Endothelial cell of umbilical vein (primary cell): ENCODE measurements at regions not wholly inside any gene's neighbourhood (a gene's known extent, or its start where the extent isn't known, plus 50 kb on each side); places are given as distances from the start of the nearest gene placed in this dataset.

Source experiments
- BruUV-seq: library from RNA; stranded (reverse); fragments of 400-500 nt; replicated peaks from 2 replicates; lab custom pipeline; 2021; lab: Mats Ljungman, UMichigan
- CTCF ChIA-PET: fragments of 300-600, 350-600 bp; sonication (Branson Sonifier 250); formaldehyde crosslinking; loops from one replicate; lab custom pipeline; 2021; ENCODE audit warnings: antibody characterized with exemption, inconsistent platforms; lab: Charles Lee
- POLR2A ChIA-PET: fragments of 300-600, 350-600 bp; sonication (Branson Sonifier 250); formaldehyde crosslinking; loops from one replicate; lab custom pipeline; 2021; ENCODE audit warnings: antibody characterized with exemption, inconsistent platforms; lab: Charles Lee
- DNase-seq: peaks from one replicate; pipeline ENCODE4 v3.0.0-alpha.2; 2011; ENCODE audit warnings: low read depth, low spot score
- FAIRE-seq: peaks from 2 replicates; lab custom pipeline; 2011; peaks lifted over from hg19 to GRCh38; lab: Jason Lieb, UNC
- H2AFZ ChIP-seq: 2 replicates; pipeline ENCODE4 v1.6.0; 2012; ENCODE audit warnings: low read depth, low read length, control low read depth, inconsistent platforms
- H3K27ac ChIP-seq: 2 replicates; pipeline ENCODE4 v1.5.1; 2011; ENCODE audit warnings: low read depth, mild to moderate bottlenecking, control low read depth, low read length, moderate library complexity; ENCODE audit not compliant: insufficient read depth
- H3K27me3 ChIP-seq, 2 experiments: 2 replicates each; pipeline versions ENCODE4 v1.6.0 to v1.6.1; 2011; ENCODE audit warnings: low read length in 2 of 2, mixed read lengths in 1 of 2; ENCODE audit not compliant: control insufficient read depth in 2 of 2, insufficient read depth in 2 of 2
- H3K36me3 ChIP-seq, 2 experiments: 2 replicates in 1 of 2; 3 replicates in 1 of 2; pipeline ENCODE4 v1.5.1; 2011; ENCODE audit warnings: low read length in 2 of 2, mild to moderate bottlenecking in 1 of 2, moderate library complexity in 1 of 2; ENCODE audit not compliant: control insufficient read depth in 2 of 2, insufficient read depth in 2 of 2; ENCODE audit errors: extremely low read depth in 1 of 2
- H3K4me1 ChIP-seq: 3 replicates; pipeline ENCODE4 v1.5.1; 2011; ENCODE audit warnings: mild to moderate bottlenecking, low read length; ENCODE audit not compliant: control insufficient read depth, insufficient read depth; ENCODE audit errors: extremely low read depth
- H3K4me2 ChIP-seq: 2 replicates; pipeline ENCODE4 v1.6.1; 2011; ENCODE audit warnings: low read length, control low read depth, mixed read lengths; ENCODE audit not compliant: insufficient read depth
- H3K4me3 ChIP-seq, 3 experiments: fragments of 200-600 bp in 1 of 3; sonication (generic), shearing (Covaris generic) in 1 of 3; replicated peaks in 1 of 3; 2 replicates each; pipeline ENCODE4 v1.5.1; 2011 to 2016; ENCODE audit warnings: control low read depth in 3 of 3, low read length in 3 of 3, mild to moderate bottlenecking in 2 of 3, inconsistent platforms in 1 of 3, low read depth in 1 of 3, moderate library complexity in 1 of 3; ENCODE audit not compliant: insufficient read depth in 1 of 3
- H3K79me2 ChIP-seq: 2 replicates; pipeline ENCODE4 v1.6.0; 2012; ENCODE audit warnings: low read length, inconsistent platforms; ENCODE audit not compliant: control insufficient read depth, insufficient read depth
- H3K9ac ChIP-seq: replicated peaks from 2 replicates; pipeline ENCODE3; 2011; ENCODE audit warnings: low read length, control low read depth; ENCODE audit not compliant: insufficient read depth; ENCODE audit errors: extremely low read depth
- H3K9me1 ChIP-seq: replicated peaks from 3 replicates; pipeline ENCODE4 v1.6.0; 2011; ENCODE audit warnings: mild to moderate bottlenecking, low read length; ENCODE audit not compliant: control insufficient read depth, insufficient read depth; ENCODE audit errors: extremely low read depth
- H3K9me3 ChIP-seq: replicated peaks from 2 replicates; pipeline ENCODE4 v1.5.1; 2012; ENCODE audit warnings: low read length, inconsistent platforms; ENCODE audit not compliant: control insufficient read depth, insufficient read depth
- H4K20me1 ChIP-seq: replicated peaks from 2 replicates; pipeline ENCODE3; 2011; ENCODE audit warnings: mild to moderate bottlenecking, low read length; ENCODE audit not compliant: control insufficient read depth, insufficient read depth; ENCODE audit errors: extremely low read depth
- EZH2 ChIP-seq: IDR thresholded peaks from 2 replicates; pipeline ENCODE4 v1.6.1; 2012; ENCODE audit warnings: borderline replicate concordance, low read depth, mild to moderate bottlenecking, moderate library complexity, low read length, inconsistent platforms; ENCODE audit not compliant: severe bottlenecking
- FOS ChIP-seq: IDR thresholded peaks from 2 replicates; pipeline ENCODE4 v1.6.1; 2011; ENCODE audit warnings: mild to moderate bottlenecking, low read length, moderate library complexity, borderline replicate concordance; ENCODE audit not compliant: insufficient read depth
- GATA2 ChIP-seq: IDR thresholded peaks from 2 replicates; pipeline ENCODE4 v1.7.0; 2011; ENCODE audit warnings: low read depth, mild to moderate bottlenecking, moderate library complexity, mixed read lengths, low read length; ENCODE audit not compliant: insufficient read length, insufficient read depth
- JUN ChIP-seq: IDR thresholded peaks from 2 replicates; pipeline ENCODE4 v1.6.1; 2011; ENCODE audit warnings: borderline replicate concordance, low read depth; ENCODE audit not compliant: insufficient read length, insufficient read depth
- MYC ChIP-seq: IDR thresholded peaks from one replicate; pipeline ENCODE4 v1.6.1; 2011; ENCODE audit warnings: mild to moderate bottlenecking, low read depth, low read length
- POLR2A ChIP-seq: IDR thresholded peaks from 2 replicates; pipeline ENCODE4 v1.6.1; 2012; ENCODE audit warnings: low read depth, mild to moderate bottlenecking, control low read depth, low read length
- POLR2AphosphoS5 ChIP-seq: IDR thresholded peaks from 2 replicates; pipeline ENCODE4 v1.6.1; 2012; ENCODE audit warnings: low read depth, mild to moderate bottlenecking, control low read depth, low read length, moderate library complexity; ENCODE audit not compliant: insufficient read depth
- dilution Hi-C: fragments of 300-500 bp; cut with MboI; formaldehyde crosslinking; loops from one replicate; pipeline ENCODE4 v1.15.0; 2019; ENCODE audit warnings: low sequenced_read_pairs; ENCODE audit not compliant: extremely low pct_ligation_motif_present
- intact Hi-C: fragments of 100-400 bp; cut with micrococcal nuclease; formaldehyde crosslinking; loops from one replicate; pipeline ENCODE4 v1.10.0; 2022
- TF ChIP-seq, protein P1 (sequence below): IDR thresholded peaks from 2 replicates; pipeline ENCODE4 v1.6.1; 2011; ENCODE audit not compliant: insufficient read depth, insufficient read length
- TF ChIP-seq, protein P2 (sequence below), 2 donors: IDR thresholded peaks; 1 replicate in 1 of 2; 2 replicates in 1 of 2; pipeline ENCODE4 v1.5.1; 2011; ENCODE audit warnings: low read length in 2 of 2, mild to moderate bottlenecking in 2 of 2, moderate library complexity in 2 of 2, control low read depth in 1 of 2, inconsistent platforms in 1 of 2, low read depth in 1 of 2; ENCODE audit not compliant: insufficient read depth in 1 of 2; ENCODE audit errors: extremely low read depth in 1 of 2

DNA sequence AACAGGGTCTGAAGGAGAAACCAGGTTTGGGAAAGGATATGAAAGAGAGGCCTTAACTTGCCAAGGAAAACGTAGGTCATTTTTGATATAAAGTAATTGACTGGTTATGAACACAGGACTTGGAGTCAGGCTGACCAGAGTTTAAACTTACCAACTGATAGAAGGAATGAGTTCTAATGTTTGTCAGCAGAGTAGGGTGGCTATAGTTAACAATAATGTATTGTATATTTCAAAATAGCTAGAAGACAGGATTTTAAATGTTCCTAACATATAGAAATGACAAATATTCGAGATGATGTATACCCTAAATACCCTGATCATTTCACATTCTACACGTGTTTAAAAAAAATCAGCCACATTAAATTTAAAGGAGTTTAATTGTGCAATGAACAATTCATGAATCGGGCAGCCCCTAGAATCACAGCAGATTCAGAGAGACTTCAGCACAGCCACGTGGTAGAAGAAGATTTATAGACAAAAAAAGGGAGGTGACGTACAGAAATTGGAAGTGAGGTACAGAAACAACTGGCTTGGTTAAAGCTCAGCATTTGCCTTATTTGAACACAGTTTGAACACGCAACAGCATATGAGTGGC, 52.5 kb upstream of the PLEKHG7 start:
- intact Hi-C loops = loop anchor here (1.0 to 2.0 kb wide), 6 partner anchors 76 to 1289 kb away; no protein-coding TSS in a partner anchor
- Histone ChIP-seq H3K9ac (no peak overlapping the region), H3K9me3 (no peaks in the 10 kb centered on the region), H3K36me3 (no peaks in the 10 kb centered on the region), H3K27me3 (no peaks in the 10 kb centered on the region), H3K4me2 (no peak overlapping the region), H3K27ac (no peak overlapping the region), H3K4me3 (no peak overlapping the region), H3K9me1 (no peaks in the 10 kb centered on the region), H3K79me2 (no peaks in the 10 kb centered on the region), H2AFZ (no peak overlapping the region), H3K4me1 (no peaks in the 10 kb centered on the region), H4K20me1 (no peaks in the 10 kb centered on the region)
- TF ChIP-seq GATA2 (no peak), FOS (no peak), POLR2AphosphoS5 (no peak), MYC (no peak), POLR2A (no peak), EZH2 (no peak), JUN (no peak)
- TF ChIP-seq, protein P1, sequence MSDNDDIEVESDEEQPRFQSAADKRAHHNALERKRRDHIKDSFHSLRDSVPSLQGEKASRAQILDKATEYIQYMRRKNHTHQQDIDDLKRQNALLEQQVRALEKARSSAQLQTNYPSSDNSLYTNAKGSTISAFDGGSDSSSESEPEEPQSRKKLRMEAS = no peak
- TF ChIP-seq, protein P2, sequence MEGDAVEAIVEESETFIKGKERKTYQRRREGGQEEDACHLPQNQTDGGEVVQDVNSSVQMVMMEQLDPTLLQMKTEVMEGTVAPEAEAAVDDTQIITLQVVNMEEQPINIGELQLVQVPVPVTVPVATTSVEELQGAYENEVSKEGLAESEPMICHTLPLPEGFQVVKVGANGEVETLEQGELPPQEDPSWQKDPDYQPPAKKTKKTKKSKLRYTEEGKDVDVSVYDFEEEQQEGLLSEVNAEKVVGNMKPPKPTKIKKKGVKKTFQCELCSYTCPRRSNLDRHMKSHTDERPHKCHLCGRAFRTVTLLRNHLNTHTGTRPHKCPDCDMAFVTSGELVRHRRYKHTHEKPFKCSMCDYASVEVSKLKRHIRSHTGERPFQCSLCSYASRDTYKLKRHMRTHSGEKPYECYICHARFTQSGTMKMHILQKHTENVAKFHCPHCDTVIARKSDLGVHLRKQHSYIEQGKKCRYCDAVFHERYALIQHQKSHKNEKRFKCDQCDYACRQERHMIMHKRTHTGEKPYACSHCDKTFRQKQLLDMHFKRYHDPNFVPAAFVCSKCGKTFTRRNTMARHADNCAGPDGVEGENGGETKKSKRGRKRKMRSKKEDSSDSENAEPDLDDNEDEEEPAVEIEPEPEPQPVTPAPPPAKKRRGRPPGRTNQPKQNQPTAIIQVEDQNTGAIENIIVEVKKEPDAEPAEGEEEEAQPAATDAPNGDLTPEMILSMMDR (IDR thresholded peaks at IDR 0.05; ENCODE audit: extremely low read depth in 1 of 2, insufficient read depth in 1 of 2, low read depth in 1 of 2, low read length in 2 of 2) = no peak
- no peak for DNase-seq
- ChIA-PET CTCF (interaction anchor here (0.7 to 7.5 kb wide), 6 partner anchors 11 to 1289 kb away, joined by 4 to 86 read pairs (median 8); no protein-coding TSS in a partner anchor), POLR2A (no interaction called here)
- dilution Hi-C loops = no loop called here
- no peak for FAIRE-seq
- BruUV-seq = no TSS peak
